ENCODE measurements at regions not wholly inside any gene's neighbourhood (a gene's known extent, or its start where the extent isn't known, plus 50 kb on each side); places are given as distances from the start of the nearest gene placed in this dataset.
"Not testable (repeated sequence)": the region's sequence is repeated elsewhere in the genome, so short reads cannot be mapped to it uniquely, and the experiment has no call there.

- TF ChIP-seq POLR2A (IDR thresholded peaks at IDR 0.05; ENCODE audit: low read length); GATA1 (IDR thresholded peaks at IDR 0.05; ENCODE audit: low read depth, low read length): not testable (repeated sequence)
These were observed 1314.1 kb upstream of the PCDH20 start for GRCh38 chr13:62729746-62730145.
